Ascending aorta (tissue), 2 donors: ENCODE measurements at regions not wholly inside any gene's neighbourhood (a gene's known extent, or its start where the extent isn't known, plus 50 kb on each side); places are given as distances from the start of the nearest gene placed in this dataset.

Source experiments
- DNase-seq, 2 donors: peaks; one replicate each; pipeline ENCODE4 v3.0.0-alpha.2; 2019; ENCODE audit warnings: low spot score in 2 of 2
- H3K27ac ChIP-seq, 2 donors: fragments of 200-600 bp; sonication (generic); one replicate each; pipeline ENCODE4 v1.5.1; 2016 to 2017; ENCODE audit warnings: mild to moderate bottlenecking in 1 of 2
- H3K27me3 ChIP-seq: fragments of 200-600 bp; sonication (generic); one replicate; pipeline ENCODE4 v1.5.1; 2017
- H3K36me3 ChIP-seq, 2 donors: fragments of 200-600 bp; sonication (generic); one replicate each; pipeline ENCODE4 v1.5.1; 2016
- H3K4me1 ChIP-seq, 2 donors: fragments of 200-600 bp; sonication (generic); one replicate each; pipeline ENCODE4 v1.5.1; 2016 to 2017; ENCODE audit warnings: mild to moderate bottlenecking in 1 of 2
- H3K4me3 ChIP-seq, 2 donors: fragments of 200-600 bp; sonication (generic); one replicate each; pipeline ENCODE4 v1.5.1; 2016 to 2017; ENCODE audit warnings: mild to moderate bottlenecking in 1 of 2
- H3K9me3 ChIP-seq, 2 donors: fragments of 200-600 bp; sonication (generic); one replicate each; pipeline ENCODE4 v1.5.1; 2016
- CTCF ChIP-seq, 3 experiments: fragments of 200-600 bp in 2 of 3; fragments of 450-650 bp in 1 of 3; sonication (generic) in 2 of 3; IDR thresholded peaks; one replicate each; pipeline ENCODE4 v1.5.1; 2016 to 2019; ENCODE audit warnings: antibody characterized with exemption in 3 of 3, mild to moderate bottlenecking in 1 of 3, moderate library complexity in 1 of 3
- intact Hi-C: fragments of 100-400 bp; cut with DNase I; formaldehyde crosslinking; loops from one replicate; pipeline ENCODE4 v1.15.1; 2023

GRCh38 chr5:175388531-175388930 is 55.5 kb downstream of the DRD1 start:
- no peaks in the 10 kb centered on the region for H3K36me3 ChIP-seq
- TF ChIP-seq CTCF (IDR thresholded peaks at IDR 0.05): no peak
- DNase-seq: no peak
- no peaks in the 10 kb centered on the region for H3K27me3 ChIP-seq
- no peaks in the 10 kb centered on the region for H3K9me3 ChIP-seq
- no peak overlapping the region for H3K27ac ChIP-seq
- intact Hi-C loops: no loop called here
- no peaks in the 10 kb centered on the region for H3K4me1 ChIP-seq
- no peak overlapping the region for H3K4me3 ChIP-seq

DNA sequence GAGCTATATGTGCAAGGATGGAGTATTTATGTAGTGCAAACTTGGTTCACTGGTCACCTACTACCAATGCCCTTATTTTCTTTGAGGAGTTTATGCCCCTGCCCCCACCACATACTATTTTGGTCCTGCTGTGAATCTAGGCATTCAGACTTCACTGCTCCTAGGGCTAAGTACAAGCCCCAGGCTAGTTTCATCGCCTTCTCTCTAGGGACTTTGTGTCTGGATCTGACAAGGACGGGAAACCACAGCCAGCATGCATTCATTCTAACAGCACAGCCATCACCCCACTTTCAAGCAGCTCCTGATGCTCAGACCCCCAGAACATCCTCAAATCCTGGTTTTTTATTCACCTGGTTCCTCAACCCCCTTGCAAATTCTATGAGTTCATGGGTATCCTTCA is 56.8 kb downstream of the DRD1 start:
- Histone ChIP-seq H3K27me3 (no peaks in the 10 kb centered on the region), H3K9me3 (no peaks in the 10 kb centered on the region), H3K4me3 (no peak overlapping the region), H3K4me1 (no peaks in the 10 kb centered on the region), H3K27ac (no peak overlapping the region), H3K36me3 (no peaks in the 10 kb centered on the region)
- intact Hi-C loops: no loop called here
- no peak for DNase-seq
- TF ChIP-seq CTCF (IDR thresholded peaks at IDR 0.05): no peak

- Histone ChIP-seq H3K27me3 (no peaks in the 10 kb centered on the region), H3K9me3 (no peaks in the 10 kb centered on the region), H3K4me1 (no peaks in the 10 kb centered on the region), H3K4me3 (no peak overlapping the region), H3K27ac (no peak overlapping the region), H3K36me3 (no peaks in the 10 kb centered on the region)
- intact Hi-C loops: no loop called here
- TF ChIP-seq CTCF (IDR thresholded peaks at IDR 0.05): no peak
- no peak for DNase-seq
Observed at GRCh38 chr5:175386526-175386925, 57.5 kb downstream of the DRD1 start.

DNA sequence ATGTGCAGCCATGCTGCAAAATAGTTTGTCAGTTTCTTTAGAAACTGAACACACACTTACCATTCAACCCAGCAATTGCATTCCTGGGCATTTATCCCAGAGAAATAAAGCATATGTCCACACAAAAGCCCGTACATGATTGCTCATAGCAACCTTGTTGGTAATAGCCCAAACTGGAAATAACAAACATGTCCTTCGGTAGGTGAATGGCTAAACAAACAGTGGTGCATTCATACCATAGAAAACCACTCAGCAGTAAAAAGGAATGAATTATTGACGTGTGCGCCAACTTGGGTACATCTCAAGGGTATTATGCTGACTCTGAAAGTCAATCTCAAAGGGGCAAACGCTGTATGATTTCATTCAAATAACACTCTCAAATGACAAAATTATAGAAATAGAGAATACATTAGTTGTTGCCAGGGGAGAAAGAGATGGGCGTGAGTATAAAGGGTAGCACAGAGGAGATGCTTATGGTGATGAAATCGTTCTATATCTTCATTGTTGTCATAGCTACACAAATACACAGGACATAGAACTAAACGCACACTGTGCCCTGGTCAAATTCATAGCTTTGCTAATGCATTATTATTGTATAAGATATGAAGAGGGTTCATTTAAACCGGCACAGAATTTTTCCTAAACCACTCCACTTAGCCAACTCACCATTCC is 58.2 kb downstream of the DRD1 start:
- Histone ChIP-seq H3K4me3 (no peak overlapping the region), H3K27ac (no peak overlapping the region), H3K4me1 (no peaks in the 10 kb centered on the region), H3K9me3 (no peaks in the 10 kb centered on the region), H3K27me3 (no peaks in the 10 kb centered on the region), H3K36me3 (no peaks in the 10 kb centered on the region)
- DNase-seq: no peak
- intact Hi-C loops: no loop called here
- TF ChIP-seq CTCF (IDR thresholded peaks at IDR 0.05): no peak

DNA sequence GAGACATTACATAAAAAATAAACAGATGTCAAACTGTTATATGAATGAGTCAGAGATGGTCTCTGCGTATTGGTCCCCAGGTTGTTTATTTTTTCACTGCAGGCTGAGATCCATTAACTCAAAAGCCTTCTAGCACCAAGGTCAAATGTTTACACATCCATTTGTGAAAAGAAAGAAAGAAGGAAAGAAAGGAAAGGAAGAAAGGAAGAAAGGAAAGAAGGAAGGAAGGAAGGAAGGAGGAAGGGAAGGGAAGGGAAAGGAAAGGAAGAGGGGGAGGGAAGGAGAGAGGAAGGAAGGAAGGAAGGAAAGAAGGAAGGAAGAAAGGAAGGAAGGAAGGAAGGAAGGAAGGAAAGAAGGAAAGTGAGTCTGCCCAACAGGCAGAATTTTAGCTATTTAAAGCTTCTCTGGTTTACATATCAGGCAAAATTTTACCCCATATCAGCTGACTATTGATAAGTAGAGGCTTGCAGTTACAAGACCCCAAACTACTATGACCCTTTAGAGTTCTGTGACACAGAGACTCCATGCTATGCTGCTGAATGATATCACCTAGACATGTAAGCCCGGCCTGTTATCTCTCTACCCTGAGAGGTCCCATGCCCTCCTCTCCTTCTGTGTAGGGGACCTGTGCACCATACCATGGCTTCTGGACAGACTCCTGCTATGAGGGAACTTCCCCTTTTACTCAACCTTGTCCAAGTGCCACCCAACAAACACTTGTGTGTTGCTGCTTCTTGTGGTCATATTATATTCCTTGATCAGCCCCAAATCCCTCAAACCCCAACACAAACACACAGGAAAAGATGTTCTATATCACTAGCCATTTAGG is 59.0 kb downstream of the DRD1 start:
- Histone ChIP-seq H3K9me3 (no peaks in the 10 kb centered on the region), H3K27me3 (no peaks in the 10 kb centered on the region), H3K4me3 (no peak overlapping the region), H3K4me1 (no peaks in the 10 kb centered on the region), H3K36me3 (no peaks in the 10 kb centered on the region), H3K27ac (no peak overlapping the region)
- intact Hi-C loops: no loop called here
- no peak for TF ChIP-seq CTCF (IDR thresholded peaks at IDR 0.05)
- DNase-seq: no peak
